B cell (primary cell): ENCODE measurements at regions not wholly inside any gene's neighbourhood (a gene's known extent, or its start where the extent isn't known, plus 50 kb on each side); places are given as distances from the start of the nearest gene placed in this dataset.

Source experiments
- ATAC-seq: fragments of 200-7000 bp; cut with Tn5 transposase; one replicate; pipeline ENCODE4 v1.10.0; 2021; ENCODE audit warnings: low read depth, mild to moderate bottlenecking, moderate number of reproducible peaks, moderate library complexity
- CTCF ChIA-PET: fragments of 350-600 bp; sonication (Branson Sonifier 250); formaldehyde crosslinking; loops from one replicate; lab custom pipeline; 2021; ENCODE audit warnings: antibody characterized with exemption, inconsistent platforms; lab: Charles Lee
- POLR2A ChIA-PET: fragments of 350-600 bp; sonication (Branson Sonifier 250); formaldehyde crosslinking; loops from one replicate; lab custom pipeline; 2021; ENCODE audit warnings: antibody characterized with exemption; lab: Charles Lee
- DNase-seq: peaks from one replicate; pipeline ENCODE4 v3.0.0; 2013
- H2AFZ ChIP-seq: 2 replicates; pipeline ENCODE4 v1.6.1; 2012; ENCODE audit warnings: mild to moderate bottlenecking, low read depth, low read length; ENCODE audit not compliant: insufficient read depth, poor library complexity, severe bottlenecking
- H3K27ac ChIP-seq, 2 donors: 1 replicate in 1 of 2; 2 replicates in 1 of 2; pipeline ENCODE4 v1.5.1; 2012 to 2013; ENCODE audit warnings: low read length in 2 of 2, mild to moderate bottlenecking in 2 of 2, moderate library complexity in 1 of 2
- H3K27me3 ChIP-seq, 4 experiments: fragments of 200-600 bp in 1 of 4; sonication (generic) in 1 of 4; replicated peaks in 1 of 4; 1 replicate in 2 of 4; 2 replicates in 2 of 4; pipeline versions ENCODE4 v1.6.1 to v1.7.0; 2013 to 2016; ENCODE audit warnings: low read length in 3 of 4, mild to moderate bottlenecking in 2 of 4, mixed read lengths in 1 of 4, moderate library complexity in 1 of 4; ENCODE audit not compliant: insufficient read depth in 4 of 4, control insufficient read depth in 3 of 4; ENCODE audit errors: control extremely low read depth in 1 of 4
- H3K36me3 ChIP-seq, 2 experiments: replicated peaks in 1 of 2; 1 replicate in 1 of 2; 2 replicates in 1 of 2; pipeline versions ENCODE4 v1.6.1 to v1.7.1; 2013; ENCODE audit warnings: low read length in 1 of 2; ENCODE audit not compliant: insufficient read depth in 2 of 2, control insufficient read depth in 1 of 2; ENCODE audit errors: control extremely low read depth in 1 of 2, extremely low read depth in 1 of 2
- H3K4me1 ChIP-seq, 2 donors: fragments of 200-600 bp in 1 of 2; sonication (generic) in 1 of 2; 1 replicate in 1 of 2; 2 replicates in 1 of 2; pipeline versions ENCODE4 v1.5.1 to v1.6.1; 2013 to 2017; ENCODE audit warnings: low read length in 2 of 2; ENCODE audit not compliant: control insufficient read depth in 2 of 2, insufficient read depth in 2 of 2
- H3K4me2 ChIP-seq: replicated peaks from 2 replicates; pipeline ENCODE3; 2012; ENCODE audit warnings: mild to moderate bottlenecking, low read depth, low read length; ENCODE audit not compliant: poor library complexity, severe bottlenecking
- H3K4me3 ChIP-seq, 5 experiments: fragments of 200-600 bp in 1 of 5; sonication (generic) in 1 of 5; 1 replicate in 3 of 5; 2 replicates in 2 of 5; pipeline versions ENCODE4 v1.5.1 to v1.7.0; 2011 to 2016; ENCODE audit warnings: low read length in 4 of 5, mild to moderate bottlenecking in 4 of 5, low read depth in 2 of 5, control low read depth in 1 of 5, moderate library complexity in 1 of 5; ENCODE audit not compliant: insufficient read depth in 1 of 5; ENCODE audit errors: control extremely low read depth in 1 of 5, extremely low read depth in 1 of 5
- H3K79me2 ChIP-seq: fragments of 200-600 bp; sonication (generic); one replicate; pipeline ENCODE4 v1.6.0; 2016; ENCODE audit warnings: low read length; ENCODE audit not compliant: control insufficient read depth, insufficient read depth
- H3K9ac ChIP-seq: fragments of 200-600 bp; sonication (generic); 2 replicates; pipeline ENCODE4 v1.6.1; 2017; ENCODE audit warnings: mild to moderate bottlenecking, low read length, moderate library complexity
- H3K9me3 ChIP-seq, 3 donors: one replicate each; pipeline versions ENCODE4 v1.6.1 to v1.7.1; 2013; ENCODE audit warnings: low read length in 2 of 3; ENCODE audit not compliant: control insufficient read depth in 2 of 3, insufficient read depth in 1 of 3; ENCODE audit errors: control extremely low read depth in 1 of 3
- H4K20me1 ChIP-seq: 2 replicates; pipeline ENCODE4 v1.6.0; 2012; ENCODE audit warnings: mild to moderate bottlenecking, low read length; ENCODE audit not compliant: insufficient read depth, control insufficient read depth, poor library complexity, severe bottlenecking
- H3K27ac Mint-ChIP-seq: one replicate; pipeline ENCODE4 v1.8.0; 2021; ENCODE audit warnings: mixed read lengths
- H3K27me3 Mint-ChIP-seq: one replicate; pipeline ENCODE4 v1.8.0; 2021; ENCODE audit warnings: mixed read lengths
- H3K4me1 Mint-ChIP-seq: one replicate; pipeline ENCODE4 v1.8.0; 2021; ENCODE audit warnings: mixed read lengths
- H3K4me3 Mint-ChIP-seq: one replicate; pipeline ENCODE4 v1.8.0; 2021; ENCODE audit warnings: mixed read lengths
- H3K9me3 Mint-ChIP-seq: one replicate; pipeline ENCODE4 v1.8.0; 2022; ENCODE audit warnings: mixed read lengths; ENCODE audit not compliant: insufficient read depth
- EZH2 ChIP-seq: IDR thresholded peaks from 2 replicates; pipeline ENCODE4 v1.6.1; 2012; ENCODE audit warnings: borderline replicate concordance, low read depth, mild to moderate bottlenecking, moderate library complexity, low read length; ENCODE audit not compliant: insufficient read depth, poor library complexity, severe bottlenecking
- WGBS: methylation state at CpG from one replicate; pipeline ENCODE4 v1.1.5; 2013; ENCODE audit warnings: missing lambda C conversion rate; ENCODE audit not compliant: insufficient coverage; 5-methylcytosine and 5-hydroxymethylcytosine counted together
- intact Hi-C: fragments of 100-400 bp; cut with micrococcal nuclease; formaldehyde crosslinking; loops from one replicate; pipeline ENCODE4 v1.10.0; 2022
- TF ChIP-seq, protein P1 (sequence below): fragments of 200-600 bp; IDR thresholded peaks from one replicate; pipeline ENCODE4 v1.8.0; 2022; ENCODE audit warnings: antibody characterized with exemption, mild to moderate bottlenecking

- TF ChIP-seq EZH2, result no peak
- TF ChIP-seq, protein P1, sequence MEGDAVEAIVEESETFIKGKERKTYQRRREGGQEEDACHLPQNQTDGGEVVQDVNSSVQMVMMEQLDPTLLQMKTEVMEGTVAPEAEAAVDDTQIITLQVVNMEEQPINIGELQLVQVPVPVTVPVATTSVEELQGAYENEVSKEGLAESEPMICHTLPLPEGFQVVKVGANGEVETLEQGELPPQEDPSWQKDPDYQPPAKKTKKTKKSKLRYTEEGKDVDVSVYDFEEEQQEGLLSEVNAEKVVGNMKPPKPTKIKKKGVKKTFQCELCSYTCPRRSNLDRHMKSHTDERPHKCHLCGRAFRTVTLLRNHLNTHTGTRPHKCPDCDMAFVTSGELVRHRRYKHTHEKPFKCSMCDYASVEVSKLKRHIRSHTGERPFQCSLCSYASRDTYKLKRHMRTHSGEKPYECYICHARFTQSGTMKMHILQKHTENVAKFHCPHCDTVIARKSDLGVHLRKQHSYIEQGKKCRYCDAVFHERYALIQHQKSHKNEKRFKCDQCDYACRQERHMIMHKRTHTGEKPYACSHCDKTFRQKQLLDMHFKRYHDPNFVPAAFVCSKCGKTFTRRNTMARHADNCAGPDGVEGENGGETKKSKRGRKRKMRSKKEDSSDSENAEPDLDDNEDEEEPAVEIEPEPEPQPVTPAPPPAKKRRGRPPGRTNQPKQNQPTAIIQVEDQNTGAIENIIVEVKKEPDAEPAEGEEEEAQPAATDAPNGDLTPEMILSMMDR, result no peak
- POLR2A ChIA-PET, result no interaction called here
- H3K4me3 Mint-ChIP-seq, result no peak overlapping the region
- Histone ChIP-seq H3K79me2 (no peaks in the 10 kb centered on the region), H3K9ac (no peak overlapping the region), H3K4me1 (no peaks in the 10 kb centered on the region), H3K4me3 (no peak overlapping the region), H3K4me2 (no peak overlapping the region), H3K27ac (no peak overlapping the region), H4K20me1 (no peaks in the 10 kb centered on the region), H3K27me3 (no peaks in the 10 kb centered on the region), H3K36me3 (no peaks in the 10 kb centered on the region), H2AFZ (no peak overlapping the region), H3K9me3 (no peaks in the 10 kb centered on the region)
- DNase-seq, result no peak
- no CpG with 5 or more reads among the region's 11 CpGs for WGBS
- intact Hi-C loops, result no loop called here
- CTCF ChIA-PET, result interaction anchor here (0.5 kb wide), 1 partner anchor 491 kb away, joined by 3 read pairs; no protein-coding TSS in a partner anchor
- no peaks in the 10 kb centered on the region for H3K4me1 Mint-ChIP-seq
- H3K9me3 Mint-ChIP-seq, result no peaks in the 10 kb centered on the region
- H3K27me3 Mint-ChIP-seq, result no peaks in the 10 kb centered on the region
- H3K27ac Mint-ChIP-seq, result no peak overlapping the region
- no peak for ATAC-seq
These were observed 175.7 kb upstream of the ADAMTS9 start for GRCh38 chr3:64863226-64864212.

DNA sequence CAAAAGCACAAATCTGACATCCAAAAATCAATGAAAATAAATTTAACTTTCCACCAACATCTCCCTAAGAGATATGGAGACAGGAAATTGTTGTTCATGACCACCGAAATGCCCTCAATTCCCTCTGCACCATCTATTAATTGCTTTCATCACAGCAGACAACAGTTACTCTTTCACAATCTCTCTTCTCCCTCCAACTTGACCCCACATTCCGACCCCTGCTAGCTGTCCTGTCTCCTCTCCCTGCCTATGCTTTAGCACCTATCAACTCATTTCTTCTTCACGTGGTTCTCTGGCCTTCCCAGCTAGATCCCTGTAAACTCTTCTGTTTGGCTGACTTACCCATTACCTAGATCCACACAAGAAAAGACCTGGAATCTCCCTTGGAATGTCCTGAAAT lies 173.9 kb upstream of the ADAMTS9 start:
- intact Hi-C loops, result no loop called here
- Mint-ChIP-seq H3K27ac (no peak overlapping the region), H3K4me3 (no peak overlapping the region), H3K9me3 (no peaks in the 10 kb centered on the region), H3K27me3 (no peaks in the 10 kb centered on the region), H3K4me1 (no peaks in the 10 kb centered on the region)
- no peaks in the 10 kb centered on the region for H3K9me3 ChIP-seq
- ChIA-PET POLR2A (no interaction called here), CTCF (no interaction called here)
- no peaks in the 10 kb centered on the region for H4K20me1 ChIP-seq
- H3K79me2 ChIP-seq, result no peaks in the 10 kb centered on the region
- no peak overlapping the region for H3K4me3 ChIP-seq
- H3K4me1 ChIP-seq, result no peaks in the 10 kb centered on the region
- ATAC-seq, result no peak
- H3K9ac ChIP-seq, result no peak overlapping the region
- H3K27me3 ChIP-seq, result no peaks in the 10 kb centered on the region
- no peak overlapping the region for H2AFZ ChIP-seq
- H3K27ac ChIP-seq, result no peak overlapping the region
- 86% methylated on average over 3 of the region's 3 CpGs for WGBS
- DNase-seq, result no peak
- H3K4me2 ChIP-seq, result no peak overlapping the region
- TF ChIP-seq, protein P1, result no peak
- TF ChIP-seq EZH2, result no peak
- no peaks in the 10 kb centered on the region for H3K36me3 ChIP-seq
